H9 (cell line): ENCODE measurements at regions not wholly inside any gene's neighbourhood (a gene's known extent, or its start where the extent isn't known, plus 50 kb on each side); places are given as distances from the start of the nearest gene placed in this dataset.

ENCODE experiments used
- DNase-seq: peaks from one replicate; pipeline ENCODE4 v3.0.0-alpha.2; 2017
- H2AFZ ChIP-seq: one replicate; pipeline ENCODE4 v1.6.1; 2013; ENCODE audit warnings: mild to moderate bottlenecking, low read length, control low read depth, moderate library complexity
- H2AK5ac ChIP-seq: 2 replicates; pipeline ENCODE4 v1.6.1; 2013; ENCODE audit warnings: low read length, control low read depth, mixed read lengths; ENCODE audit not compliant: insufficient read length
- H2BK120ac ChIP-seq: one replicate; pipeline ENCODE4 v1.6.1; 2013; ENCODE audit warnings: low read depth, mild to moderate bottlenecking, low read length, control low read depth, inconsistent platforms; ENCODE audit not compliant: poor library complexity, severe bottlenecking
- H2BK12ac ChIP-seq: 2 replicates; pipeline ENCODE4 v1.6.1; 2013; ENCODE audit warnings: low read length, control low read depth, mixed read lengths, low read depth; ENCODE audit not compliant: insufficient read length
- H2BK15ac ChIP-seq: 2 replicates; pipeline ENCODE4 v1.6.1; 2013; ENCODE audit warnings: low read depth, low read length, control low read depth
- H2BK20ac ChIP-seq: one replicate; pipeline ENCODE4 v1.6.1; 2013; ENCODE audit warnings: low read depth, mild to moderate bottlenecking, low read length, control low read depth, inconsistent platforms; ENCODE audit not compliant: poor library complexity, severe bottlenecking
- H2BK5ac ChIP-seq: 2 replicates; pipeline ENCODE4 v1.6.1; 2013; ENCODE audit warnings: low read length, control low read depth, mixed read lengths; ENCODE audit not compliant: insufficient read length
- H3K14ac ChIP-seq: 2 replicates; pipeline ENCODE4 v1.6.1; 2013; ENCODE audit warnings: low read length, control low read depth; ENCODE audit not compliant: insufficient read depth
- H3K18ac ChIP-seq: 2 replicates; pipeline ENCODE4 v1.6.1; 2013; ENCODE audit warnings: low read depth, mild to moderate bottlenecking, mixed read lengths, low read length, control low read depth; ENCODE audit not compliant: insufficient read length
- H3K23ac ChIP-seq: 2 replicates; pipeline ENCODE4 v1.6.1; 2013; ENCODE audit warnings: low read length, control low read depth, mixed read lengths, low read depth; ENCODE audit not compliant: insufficient read length
- H3K23me2 ChIP-seq: 2 replicates; pipeline ENCODE4 v1.6.1; 2013; ENCODE audit warnings: low read depth, mild to moderate bottlenecking, mixed read lengths, low read length, control low read depth; ENCODE audit not compliant: insufficient read length, poor library complexity, severe bottlenecking
- H3K27ac ChIP-seq: 2 replicates; pipeline ENCODE4 v1.5.1; 2013; ENCODE audit warnings: low read length, control low read depth, mixed read lengths, low read depth; ENCODE audit not compliant: insufficient read length
- H3K27me3 ChIP-seq: 2 replicates; pipeline ENCODE4 v1.6.1; 2013; ENCODE audit warnings: low read length, control low read depth, inconsistent platforms; ENCODE audit not compliant: insufficient read depth
- H3K4ac ChIP-seq: 2 replicates; pipeline ENCODE4 v1.6.1; 2013; ENCODE audit warnings: low read depth, mild to moderate bottlenecking, control low read depth, inconsistent platforms, low read length, moderate library complexity
- H3K4me1 ChIP-seq: 2 replicates; pipeline ENCODE4 v1.6.1; 2013; ENCODE audit warnings: low read length, control low read depth, inconsistent platforms; ENCODE audit not compliant: insufficient read depth
- H3K4me2 ChIP-seq: 2 replicates; pipeline ENCODE4 v1.6.1; 2013; ENCODE audit warnings: low read length, control low read depth, mixed read lengths; ENCODE audit not compliant: insufficient read length, insufficient read depth
- H3K56ac ChIP-seq: 2 replicates; pipeline ENCODE4 v1.6.1; 2013; ENCODE audit warnings: low read depth, mild to moderate bottlenecking, mixed read lengths, low read length, control low read depth; ENCODE audit not compliant: insufficient read length
- H3K79me1 ChIP-seq: 2 replicates; pipeline ENCODE4 v1.6.1; 2013; ENCODE audit warnings: low read depth, mild to moderate bottlenecking, moderate library complexity, low read length, control low read depth, inconsistent platforms; ENCODE audit not compliant: insufficient read depth, poor library complexity, severe bottlenecking
- H3K79me2 ChIP-seq: 2 replicates; pipeline ENCODE4 v1.6.1; 2013; ENCODE audit warnings: low read length, control low read depth, inconsistent platforms; ENCODE audit not compliant: insufficient read depth
- H3K9ac ChIP-seq: 2 replicates; pipeline ENCODE4 v1.6.1; 2013; ENCODE audit warnings: low read length, control low read depth, mixed read lengths; ENCODE audit not compliant: insufficient read length; ENCODE audit errors: extremely low read depth
- H3K9me3 ChIP-seq: one replicate; pipeline ENCODE4 v1.6.1; 2013; ENCODE audit warnings: low read depth, low read length, inconsistent platforms; ENCODE audit not compliant: control insufficient read depth
- H3T11ph ChIP-seq: one replicate; pipeline ENCODE4 v1.6.1; 2013; ENCODE audit warnings: mild to moderate bottlenecking, low read length, control low read depth, inconsistent platforms
- H4K20me1 ChIP-seq: one replicate; pipeline ENCODE4 v1.6.1; 2013; ENCODE audit not compliant: control insufficient read depth, insufficient read length, insufficient read depth
- H4K5ac ChIP-seq: 2 replicates; pipeline ENCODE4 v1.6.1; 2013; ENCODE audit warnings: low read depth, mild to moderate bottlenecking, mixed read lengths, low read length, control low read depth; ENCODE audit not compliant: insufficient read length
- H4K8ac ChIP-seq: replicated peaks from 2 replicates; pipeline ENCODE4 v1.6.1; 2013; ENCODE audit warnings: low read length, control low read depth, mixed read lengths, low read depth; ENCODE audit not compliant: insufficient read length
- H4K91ac ChIP-seq: 2 replicates; pipeline ENCODE4 v1.6.1; 2013; ENCODE audit warnings: low read depth, mild to moderate bottlenecking, moderate library complexity, mixed read lengths, low read length, control low read depth; ENCODE audit not compliant: insufficient read length
- H3K27ac Mint-ChIP-seq, 3 experiments: 2 replicates in 2 of 3; 3 replicates in 1 of 3; pipeline ENCODE4 v1.8.0; 2020 to 2021; ENCODE audit warnings: mixed read lengths in 3 of 3, mild to moderate bottlenecking in 1 of 3, moderate library complexity in 1 of 3
- H3K27me3 Mint-ChIP-seq: 2 replicates; pipeline ENCODE4 v1.8.0; 2021; ENCODE audit warnings: low read depth, mild to moderate bottlenecking, moderate library complexity, mixed read lengths
- H3K36me3 Mint-ChIP-seq, 3 experiments: 2 replicates in 2 of 3; 3 replicates in 1 of 3; pipeline ENCODE4 v1.8.0; 2020 to 2021; ENCODE audit warnings: low read depth in 3 of 3, mixed read lengths in 3 of 3; ENCODE audit not compliant: insufficient read depth in 1 of 3
- H3K4me1 Mint-ChIP-seq, 2 experiments: 2 replicates each; pipeline ENCODE4 v1.8.0; 2020; ENCODE audit warnings: mixed read lengths in 2 of 2
- H3K4me3 Mint-ChIP-seq, 2 experiments: 2 replicates in 1 of 2; 3 replicates in 1 of 2; pipeline ENCODE4 v1.8.0; 2020 to 2021; ENCODE audit warnings: mild to moderate bottlenecking in 2 of 2, mixed read lengths in 2 of 2, moderate library complexity in 1 of 2
- H3K9me3 Mint-ChIP-seq, 2 experiments: 2 replicates in 1 of 2; 3 replicates in 1 of 2; pipeline ENCODE4 v1.8.0; 2020; ENCODE audit warnings: mild to moderate bottlenecking in 2 of 2, mixed read lengths in 2 of 2, moderate library complexity in 1 of 2
- CTCF ChIP-seq: fragments of 200-600 bp; sonication (generic); conservative IDR thresholded peaks from 3 replicates; pipeline ENCODE4 v1.8.0; 2021; ENCODE audit warnings: antibody characterized with exemption, mild to moderate bottlenecking
- WGBS: extraction: QIAGEN DNeasy Blood & Tissue Kit; methylation state at CpG from one replicate; pipeline ENCODE4 v1.1.7; 2013; ENCODE audit warnings: missing lambda C conversion rate, low lambda C conversion rate, mixed read lengths; ENCODE audit not compliant: insufficient read length; ENCODE audit errors: extremely low coverage; 5-methylcytosine and 5-hydroxymethylcytosine counted together

GRCh38 chr17:71792966-71793365, 327.9 kb upstream of the SOX9 start:
- no peaks in the 10 kb centered on the region for H3K79me1 ChIP-seq
- H3K23ac ChIP-seq = no peak overlapping the region
- Mint-ChIP-seq H3K27ac (no peak overlapping the region), H3K27me3 (no peaks in the 10 kb centered on the region; the same call in 1 of the 2 replicates), H3K4me1 (no peaks in the 10 kb centered on the region), H3K4me3 (no peak overlapping the region), H3K9me3 (peaks cover 0 to 8% of the 10 kb centered on the region in 2 experiments; a peak in 4 of 5 replicates), H3K36me3 (peaks cover 0 to 2% (median 0%) of the 10 kb centered on the region in 3 experiments; a peak in 1 of 7 replicates)
- no peak overlapping the region for H2BK15ac ChIP-seq
- no peak overlapping the region for H2BK12ac ChIP-seq
- no peaks in the 10 kb centered on the region for H3K27me3 ChIP-seq
- no peak for DNase-seq
- no peaks in the 10 kb centered on the region for H3K79me2 ChIP-seq
- no CpG with 5 or more reads among the region's 7 CpGs for WGBS
- no peak overlapping the region for H3T11ph ChIP-seq
- H2AK5ac ChIP-seq = no peak overlapping the region
- TF ChIP-seq CTCF = no peak
- H4K20me1 ChIP-seq = no peaks in the 10 kb centered on the region
- no peaks in the 10 kb centered on the region for H3K23me2 ChIP-seq
- no peaks in the 10 kb centered on the region for H3K9me3 ChIP-seq
- no peak overlapping the region for H2AFZ ChIP-seq
- no peak overlapping the region for H2BK5ac ChIP-seq
- no peak overlapping the region for H3K27ac ChIP-seq
- H4K8ac ChIP-seq = no peak overlapping the region
- H3K4ac ChIP-seq = no peak overlapping the region
- H3K56ac ChIP-seq = no peak overlapping the region
- H2BK20ac ChIP-seq = no peak overlapping the region
- no peak overlapping the region for H3K18ac ChIP-seq
- H3K9ac ChIP-seq = no peak overlapping the region
- no peaks in the 10 kb centered on the region for H3K4me1 ChIP-seq
- no peak overlapping the region for H3K14ac ChIP-seq
- no peak overlapping the region for H2BK120ac ChIP-seq
- H4K5ac ChIP-seq = no peak overlapping the region
- no peak overlapping the region for H3K4me2 ChIP-seq
- no peak overlapping the region for H4K91ac ChIP-seq
